PFSK-1 (cell line): ENCODE measurements at regions not wholly inside any gene's neighbourhood (a gene's known extent, or its start where the extent isn't known, plus 50 kb on each side); places are given as distances from the start of the nearest gene placed in this dataset.

Source experiments
- POLR2AphosphoS5 ChIP-seq: IDR thresholded peaks from 2 replicates; pipeline ENCODE4 v1.6.1; 2012; ENCODE audit warnings: low read depth, mild to moderate bottlenecking, control low read depth, low read length, moderate library complexity
- SIN3A ChIP-seq: IDR thresholded peaks from 2 replicates; pipeline ENCODE4 v1.6.1; 2012; ENCODE audit warnings: mild to moderate bottlenecking, low read length, moderate library complexity, borderline replicate concordance; ENCODE audit not compliant: insufficient read depth

DNA sequence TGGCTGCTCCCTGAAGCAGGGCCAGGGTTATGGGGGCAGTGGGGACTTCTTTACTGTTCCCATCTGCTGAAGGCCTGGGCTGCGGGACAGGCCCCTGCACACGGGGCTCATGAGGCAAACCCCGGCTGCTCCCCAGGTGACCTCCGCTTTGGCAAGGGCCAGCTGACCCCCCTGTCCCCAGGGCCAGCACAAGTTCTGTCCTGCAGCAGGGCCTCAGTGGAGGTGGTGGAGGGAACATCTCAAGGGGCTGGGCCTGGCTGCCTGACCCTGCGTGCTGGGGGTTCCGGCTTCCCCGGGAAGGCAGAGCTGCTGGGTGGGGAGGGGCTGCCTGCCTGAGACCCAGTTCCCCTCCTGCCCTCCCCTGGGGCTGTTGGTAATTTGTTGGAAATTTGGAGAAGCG is 67.4 kb upstream of the RNU6ATAC start:
- no peak for TF ChIP-seq SIN3A
- TF ChIP-seq POLR2AphosphoS5: no peak
